SU-DHL-6 (cell line): ENCODE measurements at regions not wholly inside any gene's neighbourhood (a gene's known extent, or its start where the extent isn't known, plus 50 kb on each side); places are given as distances from the start of the nearest gene placed in this dataset.

Experiments used
- H2AFZ ChIP-seq: fragments of 200-600 bp; sonication (generic); 2 replicates; pipeline ENCODE4 v1.6.1; 2014; ENCODE audit warnings: low read depth, mild to moderate bottlenecking, moderate library complexity, mixed read lengths, antibody characterized with exemption, low read length; ENCODE audit not compliant: severe bottlenecking
- H3F3A ChIP-seq: fragments of 200-600 bp; shearing (Covaris generic); 2 replicates; pipeline ENCODE4 v1.6.0; 2016; ENCODE audit warnings: antibody characterized with exemption, mild to moderate bottlenecking; ENCODE audit not compliant: insufficient read depth
- H3K27ac ChIP-seq: fragments of 200-600 bp; sonication (generic); 2 replicates; pipeline ENCODE4 v1.5.1; 2016; ENCODE audit warnings: low read depth, mild to moderate bottlenecking, low read length, moderate library complexity, mixed read lengths
- H3K27me3 ChIP-seq: fragments of 200-600 bp; sonication (generic), shearing (Covaris generic); 2 replicates; pipeline ENCODE4 v1.6.0; 2014; ENCODE audit warnings: mild to moderate bottlenecking, low read length
- H3K36me3 ChIP-seq: fragments of 200-600 bp; sonication (generic); 2 replicates; pipeline ENCODE4 v1.6.1; 2014; ENCODE audit warnings: mild to moderate bottlenecking, low read length, mixed read lengths
- H3K4me2 ChIP-seq: fragments of 300-600, 200-600 bp; shearing (Covaris generic), sonication (generic); 2 replicates; pipeline ENCODE4 v1.6.0; 2014; ENCODE audit warnings: low read length, low read depth, mild to moderate bottlenecking; ENCODE audit not compliant: poor library complexity, severe bottlenecking
- H3K4me3 ChIP-seq: fragments of 200-600 bp; sonication (generic); 2 replicates; pipeline ENCODE4 v1.5.1; 2014; ENCODE audit warnings: antibody characterized with exemption, low read length, mild to moderate bottlenecking, mixed read lengths; ENCODE audit not compliant: insufficient read depth, poor library complexity, severe bottlenecking
- H3K79me2 ChIP-seq: fragments of 200-600 bp; sonication (generic); 2 replicates; pipeline ENCODE4 v1.6.1; 2014; ENCODE audit warnings: mild to moderate bottlenecking, low read length, moderate library complexity; ENCODE audit not compliant: insufficient read depth
- H3K9ac ChIP-seq: fragments of 200-600 bp; sonication (generic); 2 replicates; pipeline ENCODE4 v1.7.0; 2014; ENCODE audit warnings: mild to moderate bottlenecking, low read length
- H3K9me2 ChIP-seq: fragments of 200-600 bp; sonication (generic); replicated peaks from 2 replicates; pipeline ENCODE4 v1.6.1; 2014; ENCODE audit warnings: low read length; ENCODE audit not compliant: insufficient read depth
- H3K9me3 ChIP-seq: fragments of 200-600 bp; sonication (generic); 2 replicates; pipeline ENCODE4 v1.6.1; 2014; ENCODE audit warnings: low read length, mixed read lengths; ENCODE audit not compliant: insufficient read depth
- H4K20me1 ChIP-seq: fragments of 200-600 bp; sonication (generic); 2 replicates; pipeline ENCODE4 v1.6.1; 2014; ENCODE audit warnings: low read depth, mild to moderate bottlenecking, antibody characterized with exemption, low read length, moderate library complexity, mixed read lengths
- EZH2phosphoT487 ChIP-seq: fragments of 200-600 bp; sonication (generic), shearing (Covaris generic); conservative IDR thresholded peaks from 2 replicates; pipeline ENCODE4 v1.6.1; 2018; ENCODE audit warnings: mild to moderate bottlenecking, antibody characterized with exemption, low read length, moderate library complexity, mixed read lengths
- TF ChIP-seq, protein P1 (sequence below): fragments of 200-600 bp; sonication (generic); IDR thresholded peaks from one replicate; pipeline ENCODE4 v1.5.1; 2017; ENCODE audit warnings: antibody characterized with exemption, mild to moderate bottlenecking, low read length, moderate library complexity; ENCODE audit not compliant: insufficient read depth, poor library complexity, severe bottlenecking

- H3K27ac ChIP-seq = no peak overlapping the region
- H2AFZ ChIP-seq = no peak overlapping the region
- H4K20me1 ChIP-seq = no peaks in the 10 kb centered on the region
- TF ChIP-seq, protein P1, sequence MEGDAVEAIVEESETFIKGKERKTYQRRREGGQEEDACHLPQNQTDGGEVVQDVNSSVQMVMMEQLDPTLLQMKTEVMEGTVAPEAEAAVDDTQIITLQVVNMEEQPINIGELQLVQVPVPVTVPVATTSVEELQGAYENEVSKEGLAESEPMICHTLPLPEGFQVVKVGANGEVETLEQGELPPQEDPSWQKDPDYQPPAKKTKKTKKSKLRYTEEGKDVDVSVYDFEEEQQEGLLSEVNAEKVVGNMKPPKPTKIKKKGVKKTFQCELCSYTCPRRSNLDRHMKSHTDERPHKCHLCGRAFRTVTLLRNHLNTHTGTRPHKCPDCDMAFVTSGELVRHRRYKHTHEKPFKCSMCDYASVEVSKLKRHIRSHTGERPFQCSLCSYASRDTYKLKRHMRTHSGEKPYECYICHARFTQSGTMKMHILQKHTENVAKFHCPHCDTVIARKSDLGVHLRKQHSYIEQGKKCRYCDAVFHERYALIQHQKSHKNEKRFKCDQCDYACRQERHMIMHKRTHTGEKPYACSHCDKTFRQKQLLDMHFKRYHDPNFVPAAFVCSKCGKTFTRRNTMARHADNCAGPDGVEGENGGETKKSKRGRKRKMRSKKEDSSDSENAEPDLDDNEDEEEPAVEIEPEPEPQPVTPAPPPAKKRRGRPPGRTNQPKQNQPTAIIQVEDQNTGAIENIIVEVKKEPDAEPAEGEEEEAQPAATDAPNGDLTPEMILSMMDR = no peak
- no peak for TF ChIP-seq EZH2phosphoT487
- no peaks in the 10 kb centered on the region for H3K36me3 ChIP-seq
- no peaks in the 10 kb centered on the region for H3K9me2 ChIP-seq
- H3K4me3 ChIP-seq = no peak overlapping the region
- H3K9ac ChIP-seq = no peak overlapping the region
- H3K27me3 ChIP-seq = no peaks in the 10 kb centered on the region
- no peaks in the 10 kb centered on the region for H3K9me3 ChIP-seq
- H3K79me2 ChIP-seq = no peaks in the 10 kb centered on the region
- no peaks in the 10 kb centered on the region for H3F3A ChIP-seq
- H3K4me2 ChIP-seq = no peak overlapping the region
Observed at GRCh38 chr16:51039638-51040331, 111.3 kb downstream of the SALL1 start.

- no peaks in the 10 kb centered on the region for H3K9me2 ChIP-seq
- H3F3A ChIP-seq = no peaks in the 10 kb centered on the region
- H3K4me3 ChIP-seq = no peak overlapping the region
- no peaks in the 10 kb centered on the region for H3K36me3 ChIP-seq
- no peak overlapping the region for H3K9ac ChIP-seq
- H4K20me1 ChIP-seq = no peaks in the 10 kb centered on the region
- H3K4me2 ChIP-seq = no peak overlapping the region
- H3K79me2 ChIP-seq = no peaks in the 10 kb centered on the region
- H2AFZ ChIP-seq = no peak overlapping the region
- no peaks in the 10 kb centered on the region for H3K9me3 ChIP-seq
- no peaks in the 10 kb centered on the region for H3K27me3 ChIP-seq
- no peak for TF ChIP-seq EZH2phosphoT487
- TF ChIP-seq, protein P1 = no peak
- H3K27ac ChIP-seq = no peak overlapping the region
Observed at GRCh38 chr16:51035711-51036110, 115.4 kb downstream of the SALL1 start.

DNA sequence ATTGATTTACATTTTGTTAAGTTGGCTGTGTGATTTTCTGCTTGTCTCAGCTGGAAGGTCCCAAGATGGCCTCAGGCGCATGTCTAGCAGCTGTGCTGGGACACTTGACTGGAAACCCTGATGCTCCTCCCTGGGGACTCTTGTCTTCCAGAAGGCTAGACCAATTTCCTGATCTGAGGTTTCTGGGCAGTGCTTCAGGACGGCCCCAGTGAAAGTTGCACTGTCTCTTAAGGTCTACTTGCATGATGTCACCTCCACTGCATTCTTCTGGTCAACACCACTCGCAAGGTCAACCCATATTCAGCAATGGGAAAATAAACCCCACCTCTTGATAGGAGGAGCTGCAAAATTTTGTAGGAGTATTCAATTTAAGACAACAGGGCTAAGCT, 116.0 kb downstream of the SALL1 start:
- H3K27ac ChIP-seq = no peak overlapping the region
- H3K79me2 ChIP-seq = no peaks in the 10 kb centered on the region
- no peak overlapping the region for H3K4me2 ChIP-seq
- no peak overlapping the region for H3K9ac ChIP-seq
- H3K4me3 ChIP-seq = no peak overlapping the region
- TF ChIP-seq, protein P1 = no peak
- no peak for TF ChIP-seq EZH2phosphoT487
- no peaks in the 10 kb centered on the region for H3K9me2 ChIP-seq
- no peak overlapping the region for H2AFZ ChIP-seq
- H3F3A ChIP-seq = no peaks in the 10 kb centered on the region
- H3K9me3 ChIP-seq = no peaks in the 10 kb centered on the region
- no peaks in the 10 kb centered on the region for H3K27me3 ChIP-seq
- H3K36me3 ChIP-seq = no peaks in the 10 kb centered on the region
- H4K20me1 ChIP-seq = no peaks in the 10 kb centered on the region
